ENCODE measurements at regions not wholly inside any gene's neighbourhood (a gene's known extent, or its start where the extent isn't known, plus 50 kb on each side); places are given as distances from the start of the nearest gene placed in this dataset.

- TF ChIP-seq RAD21 (conservative IDR thresholded peaks at IDR 0.05): no peak
- no peak for TF ChIP-seq EP300 (conservative IDR thresholded peaks at IDR 0.05; ENCODE audit: poor library complexity, severe bottlenecking)
- no peak for TF ChIP-seq CTCF (IDR thresholded peaks at IDR 0.05; ENCODE audit: poor library complexity, severe bottlenecking)
- no peak for TF ChIP-seq SMC3 (conservative IDR thresholded peaks at IDR 0.05; ENCODE audit: poor library complexity)
These were observed 99.6 kb upstream of the CTAGE1 start for GRCh38 chr18:22517356-22517755.

All from neural cell (in vitro differentiated cells).